Peyer's patch (tissue), 4 donors: ENCODE measurements at regions not wholly inside any gene's neighbourhood (a gene's known extent, or its start where the extent isn't known, plus 50 kb on each side); places are given as distances from the start of the nearest gene placed in this dataset.

ENCODE experiments used
- CTCF ChIP-seq, 6 experiments: fragments of 450-650 bp in 4 of 6; fragments of 200-600 bp in 2 of 6; sonication (generic) in 1 of 6; IDR thresholded peaks; one replicate each; pipeline ENCODE4 v1.5.1; 2017 to 2019; ENCODE audit warnings: antibody characterized with exemption in 6 of 6, mild to moderate bottlenecking in 3 of 6, moderate library complexity in 1 of 6
- POLR2A ChIP-seq, 2 donors: fragments of 450-650 bp; IDR thresholded peaks; one replicate each; pipeline ENCODE4 v1.5.1; 2017; ENCODE audit warnings: antibody characterized with exemption in 2 of 2, mild to moderate bottlenecking in 2 of 2, moderate library complexity in 2 of 2

- TF ChIP-seq CTCF (IDR thresholded peaks at IDR 0.05): no peak
- no peak for TF ChIP-seq POLR2A (IDR thresholded peaks at IDR 0.05)
Observed at GRCh38 chr2:216920143-216920876, 60.4 kb upstream of the TNP1 start.
